ENCODE measurements at regions not wholly inside any gene's neighbourhood (a gene's known extent, or its start where the extent isn't known, plus 50 kb on each side); places are given as distances from the start of the nearest gene placed in this dataset.

DNA sequence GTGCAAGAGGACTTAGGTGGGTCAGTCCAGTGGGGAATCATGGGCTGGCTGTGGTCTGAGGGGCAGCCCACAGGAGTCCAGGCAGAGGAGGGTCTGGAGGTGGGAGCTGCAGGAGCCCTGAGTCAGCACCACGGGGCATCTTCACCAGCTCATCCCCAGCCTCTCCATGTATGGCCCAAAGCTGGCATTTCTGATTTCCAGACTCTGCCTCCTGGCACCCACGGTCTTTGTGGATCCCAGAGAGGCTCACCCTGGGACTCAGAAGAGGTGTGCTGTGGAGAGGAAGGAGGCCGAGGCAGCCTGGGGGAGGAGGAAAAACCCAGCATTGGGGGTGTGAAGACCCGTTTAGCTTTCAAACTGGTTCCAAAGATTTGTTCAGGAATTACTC, 64.5 kb upstream of the KLF13 start:
- Histone ChIP-seq H3K4me2 (ENCODE audit: low read length) (no peak overlapping the region), H3F3A (ENCODE audit: low read length, unreplicated experiment) (no peaks in the 10 kb centered on the region), H3K9me2 (replicated peaks; ENCODE audit: low read length) (no peaks in the 10 kb centered on the region), H3K9me3 (ENCODE audit: low read length) (no peaks in the 10 kb centered on the region), H3K36me3 (ENCODE audit: low read depth, low read length) (no peaks in the 10 kb centered on the region), H3K4me3 (ENCODE audit: low read length) (no peak overlapping the region), H3K27me3 (ENCODE audit: low read length) (no peaks in the 10 kb centered on the region; the same call in 1 of the 2 replicates), H3K9ac (ENCODE audit: low read length) (no peak overlapping the region), H3K79me2 (ENCODE audit: low read length) (no peaks in the 10 kb centered on the region), H4K20me1 (ENCODE audit: low read length) (no peaks in the 10 kb centered on the region), H3K4me1 (ENCODE audit: insufficient read depth, low read length) (no peaks in the 10 kb centered on the region), H3K27ac (ENCODE audit: low read length) (no peak overlapping the region), H2AFZ (ENCODE audit: low read length) (no peak overlapping the region)
- CTCF ChIA-PET, result no interaction called here
- POLR2A ChIA-PET (ENCODE audit: unreplicated experiment), result no interaction called here
- ATAC-seq (no peak), DNase-seq (no peak)
- TF ChIP-seq, protein P1, sequence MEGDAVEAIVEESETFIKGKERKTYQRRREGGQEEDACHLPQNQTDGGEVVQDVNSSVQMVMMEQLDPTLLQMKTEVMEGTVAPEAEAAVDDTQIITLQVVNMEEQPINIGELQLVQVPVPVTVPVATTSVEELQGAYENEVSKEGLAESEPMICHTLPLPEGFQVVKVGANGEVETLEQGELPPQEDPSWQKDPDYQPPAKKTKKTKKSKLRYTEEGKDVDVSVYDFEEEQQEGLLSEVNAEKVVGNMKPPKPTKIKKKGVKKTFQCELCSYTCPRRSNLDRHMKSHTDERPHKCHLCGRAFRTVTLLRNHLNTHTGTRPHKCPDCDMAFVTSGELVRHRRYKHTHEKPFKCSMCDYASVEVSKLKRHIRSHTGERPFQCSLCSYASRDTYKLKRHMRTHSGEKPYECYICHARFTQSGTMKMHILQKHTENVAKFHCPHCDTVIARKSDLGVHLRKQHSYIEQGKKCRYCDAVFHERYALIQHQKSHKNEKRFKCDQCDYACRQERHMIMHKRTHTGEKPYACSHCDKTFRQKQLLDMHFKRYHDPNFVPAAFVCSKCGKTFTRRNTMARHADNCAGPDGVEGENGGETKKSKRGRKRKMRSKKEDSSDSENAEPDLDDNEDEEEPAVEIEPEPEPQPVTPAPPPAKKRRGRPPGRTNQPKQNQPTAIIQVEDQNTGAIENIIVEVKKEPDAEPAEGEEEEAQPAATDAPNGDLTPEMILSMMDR (conservative IDR thresholded peaks at IDR 0.05; ENCODE audit: low read depth, low read length), result no peak
- TF ChIP-seq EZH2 (IDR thresholded peaks at IDR 0.05; ENCODE audit: low read length, unreplicated experiment) (no peak), EZH2phosphoT487 (IDR thresholded peaks at IDR 0.05; ENCODE audit: borderline replicate concordance, low read length) (no peak)
- intact Hi-C loops (cut with micrococcal nuclease), result no loop called here
- BruUV-seq (replicated peaks), result no TSS peak

DNA sequence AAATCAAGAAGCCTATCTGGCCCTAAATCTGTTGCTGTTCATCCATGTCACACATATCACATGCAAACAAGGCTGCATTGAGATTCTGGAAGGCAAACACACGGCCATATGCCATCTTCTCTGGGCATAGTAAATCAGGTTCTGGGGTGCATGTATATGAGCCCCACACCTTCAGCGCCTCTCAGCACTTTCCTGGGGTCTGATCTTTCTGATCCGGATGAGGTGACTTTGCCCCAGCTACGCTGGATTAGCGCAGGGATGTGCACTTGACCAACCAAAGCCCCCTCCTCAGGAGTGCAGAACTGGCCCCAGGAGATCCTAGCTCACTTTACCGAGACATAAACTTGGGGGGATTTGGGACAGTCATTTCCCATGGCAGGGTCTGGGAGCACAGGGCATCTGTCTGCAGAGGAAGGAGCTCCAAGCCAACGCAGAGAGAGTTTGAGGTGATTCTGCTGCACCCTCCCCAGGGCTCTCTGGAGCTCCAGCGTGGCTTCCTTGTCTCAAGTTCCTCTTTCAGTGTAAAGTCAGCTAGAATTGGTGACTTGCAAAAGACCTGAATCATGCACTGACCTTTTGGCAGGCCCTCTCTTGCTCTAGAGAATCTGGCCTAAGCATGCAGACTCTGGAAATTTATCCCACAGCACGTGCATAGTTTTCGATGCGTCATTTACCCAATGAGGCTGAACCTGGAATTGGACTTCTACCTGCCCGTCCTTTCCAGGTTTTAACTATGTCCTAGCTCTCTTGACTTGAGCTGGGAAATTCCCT, 63.5 kb upstream of the KLF13 start:
- ATAC-seq, result no peak
- H4K20me1 ChIP-seq (ENCODE audit: low read length), result no peaks in the 10 kb centered on the region

DNA sequence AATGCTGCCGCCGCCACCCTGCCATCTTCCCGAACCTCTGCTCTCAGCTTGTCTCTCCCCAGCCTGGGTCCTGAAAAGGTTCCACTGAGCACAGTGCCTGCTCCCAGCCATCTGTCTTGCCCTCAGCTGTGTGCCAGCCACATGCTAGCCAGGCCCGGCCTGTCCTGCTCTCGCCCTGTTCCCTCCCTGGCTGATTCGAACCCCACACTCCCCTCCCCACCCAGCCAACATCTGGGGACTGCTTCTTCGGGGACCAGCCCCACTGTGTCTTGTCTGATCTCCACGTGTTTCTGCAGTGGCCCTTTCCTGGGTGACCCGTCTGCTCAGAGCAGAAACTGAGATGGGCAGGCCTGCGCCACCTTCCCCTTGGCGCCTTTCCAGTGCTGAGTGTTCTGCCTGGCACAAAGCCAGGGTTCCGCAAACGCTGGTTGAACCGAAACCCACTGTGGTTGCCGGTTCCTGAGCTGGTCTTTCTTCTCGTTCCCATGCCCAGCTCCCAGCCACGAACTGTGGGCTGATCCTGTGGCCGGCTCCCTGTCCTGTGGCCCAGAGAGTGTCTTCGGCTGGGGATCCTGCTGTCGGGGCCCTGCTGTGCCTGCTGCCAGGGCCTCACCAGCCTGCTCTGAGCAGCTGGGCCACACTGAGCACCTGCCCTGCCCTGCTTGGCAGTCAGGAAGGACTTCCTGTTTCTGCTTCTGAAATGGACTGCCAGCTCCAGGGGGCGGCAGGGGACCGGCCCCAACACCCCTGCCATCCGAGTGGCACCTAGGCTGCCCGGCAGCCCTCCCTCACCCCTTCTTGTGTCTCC, 62.7 kb upstream of the KLF13 start:
- no peak overlapping the region for H3K27ac ChIP-seq (ENCODE audit: low read length)
- peak overlapping the region; percentile 26; the same call in 1 of the 2 replicates for H2AFZ ChIP-seq (ENCODE audit: low read length)
- no peaks in the 10 kb centered on the region for H3K4me1 ChIP-seq (ENCODE audit: insufficient read depth, low read length)
- no peaks in the 10 kb centered on the region for H3K79me2 ChIP-seq (ENCODE audit: low read length)
- H3K4me3 ChIP-seq (ENCODE audit: low read length), result no peak overlapping the region
- no peaks in the 10 kb centered on the region for H4K20me1 ChIP-seq (ENCODE audit: low read length)
- H3K9me2 ChIP-seq (replicated peaks; ENCODE audit: low read length), result no peaks in the 10 kb centered on the region
- H3K9ac ChIP-seq (ENCODE audit: low read length), result no peak overlapping the region
- TF ChIP-seq, protein P1 (conservative IDR thresholded peaks at IDR 0.05; ENCODE audit: low read depth, low read length), result no peak
- TF ChIP-seq EZH2 (IDR thresholded peaks at IDR 0.05; ENCODE audit: low read length, unreplicated experiment) (no peak), EZH2phosphoT487 (IDR thresholded peaks at IDR 0.05; ENCODE audit: borderline replicate concordance, low read length) (no peak)
- DNase-seq (no peak), ATAC-seq (0 out of 2 replicates have a peak, but pooled peaks have one; percentile 35)
- ChIA-PET POLR2A (ENCODE audit: unreplicated experiment) (no interaction called here), CTCF (no interaction called here)
- no TSS peak for BruUV-seq (replicated peaks)
- intact Hi-C loops (cut with micrococcal nuclease), result no loop called here
- no peaks in the 10 kb centered on the region for H3K27me3 ChIP-seq (ENCODE audit: low read length)
- H3K36me3 ChIP-seq (ENCODE audit: low read depth, low read length), result no peaks in the 10 kb centered on the region
- no peaks in the 10 kb centered on the region for H3K9me3 ChIP-seq (ENCODE audit: low read length)
- H3K4me2 ChIP-seq (ENCODE audit: low read length), result no peak overlapping the region
- no peaks in the 10 kb centered on the region for H3F3A ChIP-seq (ENCODE audit: low read length, unreplicated experiment)

More for the DNA sequence above, 63.5 kb upstream of the KLF13 start:
- Histone ChIP-seq H2AFZ (ENCODE audit: low read length) (no peak overlapping the region), H3K27ac (ENCODE audit: low read length) (no peak overlapping the region), H3K9me2 (replicated peaks; ENCODE audit: low read length) (no peaks in the 10 kb centered on the region), H3K4me1 (ENCODE audit: insufficient read depth, low read length) (no peaks in the 10 kb centered on the region), H3K4me2 (ENCODE audit: low read length) (no peak overlapping the region), H3K4me3 (ENCODE audit: low read length) (no peak overlapping the region), H3K36me3 (ENCODE audit: low read depth, low read length) (no peaks in the 10 kb centered on the region), H3K79me2 (ENCODE audit: low read length) (no peaks in the 10 kb centered on the region), H3K9me3 (ENCODE audit: low read length) (no peaks in the 10 kb centered on the region), H3F3A (ENCODE audit: low read length, unreplicated experiment) (no peaks in the 10 kb centered on the region), H3K9ac (ENCODE audit: low read length) (no peak overlapping the region), H3K27me3 (ENCODE audit: low read length) (no peaks in the 10 kb centered on the region; the same call in 1 of the 2 replicates)
- TF ChIP-seq EZH2 (IDR thresholded peaks at IDR 0.05; ENCODE audit: low read length, unreplicated experiment), result no peak
- DNase-seq, result no peak
- BruUV-seq (replicated peaks), result no TSS peak
- ChIA-PET POLR2A (ENCODE audit: unreplicated experiment) (no interaction called here), CTCF (no interaction called here)
- intact Hi-C loops (cut with micrococcal nuclease), result no loop called here
